Karpas-422 (cell line): ENCODE measurements at regions not wholly inside any gene's neighbourhood (a gene's known extent, or its start where the extent isn't known, plus 50 kb on each side); places are given as distances from the start of the nearest gene placed in this dataset.

Experiments
- DNase-seq: peaks from one replicate; pipeline ENCODE4 v3.0.0-alpha.2; 2015
- H2AFZ ChIP-seq: fragments of 200-600 bp; sonication (generic); 2 replicates; pipeline ENCODE4 v1.6.1; 2014; ENCODE audit warnings: antibody characterized with exemption, low read length, mixed read lengths
- H3K27ac ChIP-seq: fragments of 200-600 bp; sonication (generic); 2 replicates; pipeline ENCODE4 v1.5.1; 2014; ENCODE audit warnings: mild to moderate bottlenecking, low read length, moderate library complexity
- H3K27me3 ChIP-seq: fragments of 200-600 bp; sonication (generic); 2 replicates; pipeline ENCODE4 v1.6.1; 2014; ENCODE audit warnings: low read length, mixed read lengths
- H3K36me3 ChIP-seq: fragments of 200-600 bp; sonication (generic); 2 replicates; pipeline ENCODE4 v1.6.1; 2014; ENCODE audit warnings: low read length, mixed read lengths; ENCODE audit not compliant: insufficient read depth
- H3K4me1 ChIP-seq: fragments of 200-600 bp; sonication (generic); 2 replicates; pipeline ENCODE4 v1.6.1; 2014; ENCODE audit warnings: mild to moderate bottlenecking, low read length, mixed read lengths
- H3K4me2 ChIP-seq: fragments of 200-600 bp; sonication (generic); 2 replicates; pipeline ENCODE4 v1.6.1; 2014; ENCODE audit warnings: low read length, low read depth, mild to moderate bottlenecking; ENCODE audit not compliant: poor library complexity, severe bottlenecking
- H3K4me3 ChIP-seq: fragments of 200-600 bp; sonication (generic); 2 replicates; pipeline ENCODE4 v1.5.1; 2014; ENCODE audit warnings: mild to moderate bottlenecking, antibody characterized with exemption, low read length, mixed read lengths
- H3K79me2 ChIP-seq: fragments of 200-600 bp; sonication (generic); 2 replicates; pipeline ENCODE4 v1.6.1; 2014; ENCODE audit warnings: mild to moderate bottlenecking, low read length, mixed read lengths
- H3K9ac ChIP-seq: fragments of 200-600 bp; sonication (generic); 2 replicates; pipeline ENCODE4 v1.6.0; 2014; ENCODE audit warnings: low read length
- H3K9me2 ChIP-seq: fragments of 200-600 bp; sonication (generic), shearing (Covaris generic); replicated peaks from 2 replicates; pipeline ENCODE4 v1.6.0; 2014; ENCODE audit warnings: mild to moderate bottlenecking, low read length, moderate library complexity; ENCODE audit not compliant: insufficient read depth
- H3K9me3 ChIP-seq: fragments of 300-700, 200-600 bp; sonication (generic); 2 replicates; pipeline ENCODE4 v1.6.1; 2014; ENCODE audit warnings: low read length, mixed read lengths
- H4K20me1 ChIP-seq: fragments of 200-600 bp; sonication (generic); 2 replicates; pipeline ENCODE4 v1.6.1; 2014; ENCODE audit warnings: mild to moderate bottlenecking, antibody characterized with exemption, low read length, low read depth; ENCODE audit not compliant: insufficient read depth

DNA sequence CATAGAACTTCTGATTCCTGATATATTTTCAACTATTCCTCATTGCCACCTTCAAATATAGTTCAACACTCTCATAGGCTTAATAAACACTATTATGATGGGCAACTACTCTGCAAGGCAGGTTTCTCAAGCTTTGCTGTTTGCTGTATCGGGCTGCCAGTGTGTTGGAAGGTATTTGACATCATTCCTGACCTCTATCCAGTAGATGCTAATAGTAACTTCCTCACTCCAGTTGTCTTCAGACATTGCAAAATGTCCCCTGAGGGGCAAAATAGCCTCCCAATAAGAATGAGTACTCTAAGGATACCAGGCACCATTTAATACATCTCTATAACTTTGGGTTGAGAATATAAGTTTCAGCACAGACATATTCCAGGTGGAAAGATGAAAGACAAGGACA is 147.5 kb upstream of the PFN2 start:
- no peaks in the 10 kb centered on the region for H3K27me3 ChIP-seq
- H4K20me1 ChIP-seq: no peaks in the 10 kb centered on the region
- H3K27ac ChIP-seq: no peak overlapping the region
- no peaks in the 10 kb centered on the region for H3K79me2 ChIP-seq
- H3K4me2 ChIP-seq: no peak overlapping the region
- H3K4me1 ChIP-seq: peaks cover 37% of the 10 kb centered on the region
- no peak overlapping the region for H3K9ac ChIP-seq
- H3K9me2 ChIP-seq: no peaks in the 10 kb centered on the region
- 0 out of 2 replicates have a peak, but pooled peaks cover 3% of the 10 kb centered on the region for H3K36me3 ChIP-seq
- no peak overlapping the region for H3K4me3 ChIP-seq
- no peaks in the 10 kb centered on the region for H3K9me3 ChIP-seq
- no peak overlapping the region for H2AFZ ChIP-seq
- no peak for DNase-seq

DNA sequence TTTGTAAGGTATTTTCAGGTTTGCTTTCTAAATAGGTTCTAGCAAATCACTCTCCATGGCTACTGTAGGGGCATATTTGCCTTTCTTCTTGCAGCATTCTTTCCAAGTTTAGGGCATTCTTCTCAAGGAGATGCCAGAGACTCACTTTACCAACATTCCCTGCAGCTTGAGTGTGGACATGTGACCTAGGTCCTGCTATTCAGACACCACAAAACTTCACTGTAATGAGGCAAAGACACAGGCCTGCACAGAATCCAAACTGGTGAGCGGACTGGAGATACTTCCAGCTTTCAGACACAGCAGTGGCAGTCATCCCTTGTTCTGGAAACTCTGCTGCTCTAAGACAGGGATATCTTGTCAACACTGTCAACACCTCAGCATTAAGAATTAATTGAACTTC is 146.4 kb upstream of the PFN2 start:
- DNase-seq: no peak
- H3K4me2 ChIP-seq: no peak overlapping the region
- 0 out of 2 replicates have a peak, but pooled peaks cover under 1% of the 10 kb centered on the region for H3K36me3 ChIP-seq
- no peak overlapping the region for H3K9ac ChIP-seq
- no peak overlapping the region for H3K4me3 ChIP-seq
- H3K27ac ChIP-seq: no peak overlapping the region
- no peaks in the 10 kb centered on the region for H3K27me3 ChIP-seq
- H3K9me2 ChIP-seq: no peaks in the 10 kb centered on the region
- no peak overlapping the region for H2AFZ ChIP-seq
- no peaks in the 10 kb centered on the region for H3K79me2 ChIP-seq
- peaks cover 36% of the 10 kb centered on the region for H3K4me1 ChIP-seq
- no peaks in the 10 kb centered on the region for H3K9me3 ChIP-seq
- no peaks in the 10 kb centered on the region for H4K20me1 ChIP-seq

DNA sequence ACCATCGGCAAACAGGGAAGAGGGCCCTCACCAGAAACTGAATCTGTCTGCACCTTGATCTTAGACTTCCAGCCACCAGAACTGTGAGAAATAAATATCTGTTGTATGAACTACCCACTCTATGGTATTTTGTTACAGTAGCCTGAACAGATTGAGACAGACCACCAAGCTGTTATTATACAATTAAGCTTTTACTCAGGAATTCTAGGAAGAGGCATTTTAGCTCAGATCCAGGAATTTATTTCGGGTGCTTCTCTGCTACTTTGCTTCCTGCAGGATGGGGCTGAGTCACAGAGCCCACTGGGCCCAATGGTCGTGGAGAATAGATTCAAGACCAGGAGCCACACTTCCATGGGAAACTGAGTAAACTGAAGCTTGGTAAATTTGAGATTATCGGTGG is 145.5 kb upstream of the PFN2 start:
- no peaks in the 10 kb centered on the region for H4K20me1 ChIP-seq
- H3K9me2 ChIP-seq: no peaks in the 10 kb centered on the region
- H3K4me3 ChIP-seq: no peak overlapping the region
- H3K4me2 ChIP-seq: no peak overlapping the region
- no peak overlapping the region for H3K9ac ChIP-seq
- no peaks in the 10 kb centered on the region for H3K27me3 ChIP-seq
- peaks cover 36% of the 10 kb centered on the region for H3K4me1 ChIP-seq
- no peaks in the 10 kb centered on the region for H3K79me2 ChIP-seq
- H2AFZ ChIP-seq: no peak overlapping the region
- no peaks in the 10 kb centered on the region for H3K36me3 ChIP-seq
- DNase-seq: no peak
- no peaks in the 10 kb centered on the region for H3K9me3 ChIP-seq
- H3K27ac ChIP-seq: no peak overlapping the region

DNA sequence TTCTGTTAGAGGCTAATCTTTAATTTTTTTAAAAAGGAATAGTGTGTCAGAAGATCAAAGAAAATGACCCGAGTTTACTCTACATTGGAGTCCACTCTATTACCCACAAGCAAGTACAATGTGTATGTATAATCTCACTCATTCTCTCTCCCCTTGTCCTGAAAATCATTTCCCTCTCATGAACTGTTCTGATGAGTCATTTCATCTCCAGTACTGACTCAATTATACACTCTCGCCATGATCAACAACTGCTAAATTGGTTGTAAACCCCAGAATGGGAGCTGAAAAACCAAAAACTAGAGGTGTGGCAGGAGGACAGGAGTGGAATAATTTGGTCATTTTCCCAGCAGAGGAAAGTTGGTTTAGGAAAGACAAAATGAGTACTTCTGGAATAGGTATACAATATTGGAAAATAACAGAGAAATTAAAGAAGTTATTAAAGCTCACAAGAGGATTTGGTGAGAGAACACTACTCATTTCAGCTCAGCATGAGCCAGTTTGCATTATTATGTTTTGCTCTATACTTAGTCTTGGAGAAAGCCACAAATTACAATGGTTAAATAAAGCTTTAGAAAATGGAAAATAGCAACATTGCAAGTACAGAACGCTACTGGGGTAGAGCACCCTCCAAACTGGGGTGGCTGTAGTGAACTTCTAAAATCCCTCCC is 144.3 kb upstream of the PFN2 start:
- no peak for DNase-seq
- Histone ChIP-seq H2AFZ (0 out of 2 replicates have a peak overlapping the region, but pooled peaks have one; percentile 19), H3K27ac (no peak overlapping the region)

GRCh38 chr3:150114273-150114672 is 143.6 kb upstream of the PFN2 start:
- Histone ChIP-seq H3K36me3 (no peaks in the 10 kb centered on the region), H2AFZ (no peak overlapping the region), H3K79me2 (no peaks in the 10 kb centered on the region), H3K27ac (no peak overlapping the region), H3K9me2 (no peaks in the 10 kb centered on the region), H3K27me3 (no peaks in the 10 kb centered on the region), H3K9ac (no peak overlapping the region), H3K9me3 (no peaks in the 10 kb centered on the region), H4K20me1 (no peaks in the 10 kb centered on the region), H3K4me2 (no peak overlapping the region), H3K4me3 (no peak overlapping the region), H3K4me1 (peaks cover 33% of the 10 kb centered on the region)
- DNase-seq: no peak

More for the DNA sequence above, 144.3 kb upstream of the PFN2 start:
- Histone ChIP-seq H3K4me3 (no peak overlapping the region), H3K4me2 (no peak overlapping the region), H4K20me1 (no peaks in the 10 kb centered on the region), H3K36me3 (no peaks in the 10 kb centered on the region), H3K9me2 (no peaks in the 10 kb centered on the region), H3K79me2 (no peaks in the 10 kb centered on the region), H3K4me1 (peaks cover 36% of the 10 kb centered on the region), H3K9ac (no peak overlapping the region), H3K27me3 (no peaks in the 10 kb centered on the region), H3K9me3 (no peaks in the 10 kb centered on the region)

DNA sequence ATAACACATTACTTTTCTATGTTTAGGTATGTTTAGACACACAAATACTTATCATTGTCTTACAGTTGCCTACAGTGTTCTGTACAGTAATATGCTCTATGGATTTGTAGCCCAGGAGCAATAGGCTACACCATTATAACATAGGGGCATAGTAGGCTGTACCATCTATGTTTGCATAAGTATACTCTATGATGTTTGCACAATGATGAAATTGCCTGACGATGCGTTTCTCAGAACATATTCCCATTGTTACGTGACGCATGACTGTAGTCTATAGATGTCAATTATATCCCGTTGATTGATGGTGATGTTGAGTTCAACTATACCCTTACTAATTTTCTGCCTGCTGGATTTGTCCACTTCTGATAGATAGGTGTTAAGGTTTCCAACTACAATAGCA is 139.4 kb upstream of the PFN2 start:
- H3K27ac ChIP-seq: no peak overlapping the region
- H3K4me1 ChIP-seq: peaks cover 60% of the 10 kb centered on the region
- no peaks in the 10 kb centered on the region for H3K9me3 ChIP-seq
- H2AFZ ChIP-seq: no peak overlapping the region
- H3K4me3 ChIP-seq: no peak overlapping the region
- H3K9me2 ChIP-seq: no peaks in the 10 kb centered on the region
- H3K4me2 ChIP-seq: no peak overlapping the region
- H4K20me1 ChIP-seq: no peaks in the 10 kb centered on the region
- H3K79me2 ChIP-seq: no peaks in the 10 kb centered on the region
- no peaks in the 10 kb centered on the region for H3K27me3 ChIP-seq
- H3K9ac ChIP-seq: no peak overlapping the region
- no peaks in the 10 kb centered on the region for H3K36me3 ChIP-seq
- no peak for DNase-seq

GRCh38 chr3:150107429-150108175 is 136.9 kb upstream of the PFN2 start:
- DNase-seq: peak; percentile 58

DNA sequence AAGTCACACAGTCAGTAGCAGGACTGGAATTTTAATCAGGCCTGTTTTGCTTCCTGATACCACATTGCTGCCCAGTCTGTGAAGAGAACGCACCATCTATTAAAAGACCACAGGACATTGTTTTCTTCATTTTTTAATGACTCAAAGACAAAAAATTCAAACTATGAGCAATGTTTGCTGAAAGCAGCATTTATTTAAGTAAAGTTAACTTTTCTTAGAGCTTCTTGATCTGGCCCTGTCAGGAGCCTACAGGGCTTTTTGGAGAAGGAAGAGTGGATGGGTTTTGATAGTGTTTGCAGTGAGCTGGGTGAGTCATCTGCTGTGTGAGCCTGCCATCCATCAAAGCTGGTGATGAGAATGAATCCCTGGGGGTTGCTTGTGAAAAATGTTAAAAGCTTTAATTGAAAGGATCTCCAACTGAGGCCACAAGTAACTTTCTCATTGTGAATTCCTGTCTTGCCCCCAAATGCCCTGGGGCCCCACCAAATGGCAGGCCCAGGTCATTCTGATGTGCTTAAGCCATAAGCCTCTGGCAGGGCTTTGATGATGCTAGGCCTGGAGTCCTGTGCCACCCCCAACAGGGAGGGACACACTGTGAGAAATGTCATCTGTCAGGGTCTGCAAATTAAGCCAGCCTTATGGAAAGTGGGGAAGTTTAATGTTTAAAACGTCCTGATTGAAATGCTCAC is 136.2 kb upstream of the PFN2 start:
- Histone ChIP-seq H3K9me2 (no peaks in the 10 kb centered on the region), H2AFZ (no peak overlapping the region; the same call in 1 of the 2 replicates), H3K4me3 (peak overlapping the region; percentile 24), H3K4me1 (peaks cover 62% of the 10 kb centered on the region), H3K9me3 (no peaks in the 10 kb centered on the region), H3K36me3 (no peaks in the 10 kb centered on the region), H3K79me2 (no peaks in the 10 kb centered on the region), H3K27ac (peak overlapping the region; percentile 95), H3K9ac (peak overlapping the region; percentile 69), H3K27me3 (no peaks in the 10 kb centered on the region), H4K20me1 (no peaks in the 10 kb centered on the region), H3K4me2 (peak overlapping the region; percentile 63)
- peak; percentile 91 for DNase-seq

More at GRCh38 chr3:150107429-150108175, 136.9 kb upstream of the PFN2 start:
- peak overlapping the region; percentile 63; the same call in 1 of the 2 replicates for H2AFZ ChIP-seq
- no peaks in the 10 kb centered on the region for H3K9me3 ChIP-seq
- H3K36me3 ChIP-seq: no peaks in the 10 kb centered on the region
- H3K4me1 ChIP-seq: peaks cover 62% of the 10 kb centered on the region
- H3K4me3 ChIP-seq: peak overlapping the region; percentile 24; the same call in 1 of the 2 replicates
- peak overlapping the region; percentile 95 for H3K27ac ChIP-seq
- H4K20me1 ChIP-seq: no peaks in the 10 kb centered on the region
- H3K9ac ChIP-seq: peak overlapping the region; percentile 69
- H3K27me3 ChIP-seq: no peaks in the 10 kb centered on the region
- no peaks in the 10 kb centered on the region for H3K79me2 ChIP-seq
- peak overlapping the region; percentile 63 for H3K4me2 ChIP-seq
- H3K9me2 ChIP-seq: no peaks in the 10 kb centered on the region
